ENCODE measurements at regions not wholly inside any gene's neighbourhood (a gene's known extent, or its start where the extent isn't known, plus 50 kb on each side); places are given as distances from the start of the nearest gene placed in this dataset.

DNA sequence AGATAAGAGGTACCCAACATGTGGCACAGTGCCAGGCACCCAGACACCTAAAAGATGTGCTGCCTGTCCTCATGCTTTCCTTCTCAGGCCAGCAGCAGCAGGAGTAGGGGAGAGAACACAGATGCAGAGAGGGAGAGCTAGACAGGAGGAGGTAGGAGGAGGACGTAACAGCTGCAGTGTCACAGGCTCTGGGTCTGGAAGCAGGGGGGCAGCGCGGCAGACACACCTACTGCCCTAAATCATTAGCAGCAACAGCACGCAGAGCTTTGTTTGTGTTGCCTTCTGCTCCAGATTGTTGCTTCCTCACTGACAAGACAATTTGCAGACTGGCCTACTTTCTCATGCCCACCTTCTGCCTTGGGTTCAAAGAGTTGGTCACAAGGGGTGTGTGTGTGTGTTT, 196.7 kb upstream of the DAB1 start:
- TF ChIP-seq, protein P1, sequence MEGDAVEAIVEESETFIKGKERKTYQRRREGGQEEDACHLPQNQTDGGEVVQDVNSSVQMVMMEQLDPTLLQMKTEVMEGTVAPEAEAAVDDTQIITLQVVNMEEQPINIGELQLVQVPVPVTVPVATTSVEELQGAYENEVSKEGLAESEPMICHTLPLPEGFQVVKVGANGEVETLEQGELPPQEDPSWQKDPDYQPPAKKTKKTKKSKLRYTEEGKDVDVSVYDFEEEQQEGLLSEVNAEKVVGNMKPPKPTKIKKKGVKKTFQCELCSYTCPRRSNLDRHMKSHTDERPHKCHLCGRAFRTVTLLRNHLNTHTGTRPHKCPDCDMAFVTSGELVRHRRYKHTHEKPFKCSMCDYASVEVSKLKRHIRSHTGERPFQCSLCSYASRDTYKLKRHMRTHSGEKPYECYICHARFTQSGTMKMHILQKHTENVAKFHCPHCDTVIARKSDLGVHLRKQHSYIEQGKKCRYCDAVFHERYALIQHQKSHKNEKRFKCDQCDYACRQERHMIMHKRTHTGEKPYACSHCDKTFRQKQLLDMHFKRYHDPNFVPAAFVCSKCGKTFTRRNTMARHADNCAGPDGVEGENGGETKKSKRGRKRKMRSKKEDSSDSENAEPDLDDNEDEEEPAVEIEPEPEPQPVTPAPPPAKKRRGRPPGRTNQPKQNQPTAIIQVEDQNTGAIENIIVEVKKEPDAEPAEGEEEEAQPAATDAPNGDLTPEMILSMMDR (IDR thresholded peaks at IDR 0.05): no peak
- TF ChIP-seq ZFX (IDR thresholded peaks at IDR 0.05; ENCODE audit: borderline replicate concordance): no peak

Data from 22Rv1 (cell line).